ENCODE measurements at regions not wholly inside any gene's neighbourhood (a gene's known extent, or its start where the extent isn't known, plus 50 kb on each side); places are given as distances from the start of the nearest gene placed in this dataset.

DNA sequence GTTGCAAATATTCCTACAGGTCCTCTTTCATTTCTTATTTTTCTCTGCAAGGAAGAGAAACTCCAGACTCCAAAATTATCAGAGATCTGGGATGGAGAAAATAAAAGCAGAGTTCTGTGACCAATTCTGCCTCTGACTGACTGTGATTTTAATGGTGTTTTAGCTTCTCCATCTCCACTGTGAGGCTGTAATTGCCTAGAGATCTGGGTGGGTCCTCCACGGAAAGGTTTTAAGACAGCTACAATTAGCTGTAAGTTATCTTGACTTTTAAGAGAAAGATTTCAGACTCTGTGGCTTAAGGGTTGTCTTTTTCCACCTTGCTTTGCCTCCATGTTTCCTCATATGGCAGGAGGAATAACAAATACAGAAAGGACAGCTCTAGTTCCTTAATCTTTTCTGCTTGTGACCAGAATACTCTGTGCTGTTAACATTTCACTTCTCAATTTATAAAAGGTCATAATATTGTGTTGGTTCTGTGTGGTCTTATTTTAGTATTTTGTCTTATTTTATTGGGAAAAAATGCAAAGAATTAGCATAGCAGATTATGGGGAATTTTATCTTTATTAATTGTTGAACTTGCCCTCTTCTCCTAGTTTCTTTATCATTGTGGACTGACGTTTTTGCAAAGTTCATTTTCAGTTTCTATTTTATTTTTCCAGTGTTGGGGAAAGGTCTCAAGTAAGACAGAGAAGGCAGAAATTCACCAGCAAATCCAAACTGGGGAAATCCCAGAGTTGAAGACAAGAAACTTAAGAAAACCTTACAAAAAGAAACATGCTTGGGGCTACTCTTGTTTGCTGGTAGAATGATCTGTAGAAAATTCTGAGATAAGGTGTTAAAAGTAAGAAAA lies 157.9 kb downstream of the RAP2B start:
- CTCF ChIA-PET, result no interaction called here
- H3K36me3 Mint-ChIP-seq, result no peaks in the 10 kb centered on the region
- no peaks in the 10 kb centered on the region for H3K4me1 Mint-ChIP-seq

DNA sequence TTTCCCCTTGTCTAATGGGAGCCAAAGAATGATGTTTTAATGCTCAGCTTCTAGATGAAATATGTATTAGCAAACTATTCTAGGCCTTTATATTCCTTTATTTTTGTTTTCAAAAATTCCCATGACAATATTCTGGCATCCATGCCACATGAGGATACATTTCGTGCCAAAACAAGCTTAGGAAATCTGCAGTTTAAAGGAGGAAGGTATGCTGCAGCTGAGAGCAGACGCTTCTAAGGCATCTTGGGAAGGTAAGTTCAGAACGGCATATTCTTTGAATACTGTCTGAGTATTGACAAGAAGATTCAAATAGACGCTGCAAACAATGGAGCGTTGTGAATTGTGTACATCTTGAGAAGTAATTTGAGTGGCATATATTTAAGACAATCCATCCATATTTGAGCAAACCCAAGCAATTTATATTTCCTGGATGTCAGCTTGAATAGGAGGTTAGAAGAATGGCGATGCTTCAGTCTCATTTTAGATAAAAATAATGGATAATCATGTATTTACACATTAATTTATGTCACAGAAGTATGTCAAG lies 158.6 kb downstream of the RAP2B start:
- no peak overlapping the region for H3K27ac Mint-ChIP-seq
- ATAC-seq, result no peak
- no peaks in the 10 kb centered on the region for H3K36me3 Mint-ChIP-seq
- H3K9me3 Mint-ChIP-seq, result peaks cover 6% of the 10 kb centered on the region; the same call in 1 of the 2 replicates
- no peaks in the 10 kb centered on the region for H3K4me1 Mint-ChIP-seq
- no peak for DNase-seq (ENCODE audit: low spot score)
- no peak overlapping the region for H3K4me3 Mint-ChIP-seq
- ChIA-PET CTCF (no interaction called here), POLR2A (no interaction called here)
- H3K27me3 Mint-ChIP-seq (ENCODE audit: low read depth), result no peaks in the 10 kb centered on the region
- TF ChIP-seq ZNF219 (CRISPR knock-in tag; IDR thresholded peaks at IDR 0.05; ENCODE audit: borderline replicate concordance) (no peak), ELF4 (CRISPR knock-in tag; IDR thresholded peaks at IDR 0.05; ENCODE audit: low read depth) (no peak), SP1 (CRISPR knock-in tag; conservative IDR thresholded peaks at IDR 0.05) (no peak), JUN (CRISPR knock-in tag; IDR thresholded peaks at IDR 0.05) (no peak)
- TF ChIP-seq, protein P1, sequence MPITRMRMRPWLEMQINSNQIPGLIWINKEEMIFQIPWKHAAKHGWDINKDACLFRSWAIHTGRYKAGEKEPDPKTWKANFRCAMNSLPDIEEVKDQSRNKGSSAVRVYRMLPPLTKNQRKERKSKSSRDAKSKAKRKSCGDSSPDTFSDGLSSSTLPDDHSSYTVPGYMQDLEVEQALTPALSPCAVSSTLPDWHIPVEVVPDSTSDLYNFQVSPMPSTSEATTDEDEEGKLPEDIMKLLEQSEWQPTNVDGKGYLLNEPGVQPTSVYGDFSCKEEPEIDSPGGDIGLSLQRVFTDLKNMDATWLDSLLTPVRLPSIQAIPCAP (CRISPR knock-in tag; IDR thresholded peaks at IDR 0.05), result no peak
- TF ChIP-seq, protein P2, sequence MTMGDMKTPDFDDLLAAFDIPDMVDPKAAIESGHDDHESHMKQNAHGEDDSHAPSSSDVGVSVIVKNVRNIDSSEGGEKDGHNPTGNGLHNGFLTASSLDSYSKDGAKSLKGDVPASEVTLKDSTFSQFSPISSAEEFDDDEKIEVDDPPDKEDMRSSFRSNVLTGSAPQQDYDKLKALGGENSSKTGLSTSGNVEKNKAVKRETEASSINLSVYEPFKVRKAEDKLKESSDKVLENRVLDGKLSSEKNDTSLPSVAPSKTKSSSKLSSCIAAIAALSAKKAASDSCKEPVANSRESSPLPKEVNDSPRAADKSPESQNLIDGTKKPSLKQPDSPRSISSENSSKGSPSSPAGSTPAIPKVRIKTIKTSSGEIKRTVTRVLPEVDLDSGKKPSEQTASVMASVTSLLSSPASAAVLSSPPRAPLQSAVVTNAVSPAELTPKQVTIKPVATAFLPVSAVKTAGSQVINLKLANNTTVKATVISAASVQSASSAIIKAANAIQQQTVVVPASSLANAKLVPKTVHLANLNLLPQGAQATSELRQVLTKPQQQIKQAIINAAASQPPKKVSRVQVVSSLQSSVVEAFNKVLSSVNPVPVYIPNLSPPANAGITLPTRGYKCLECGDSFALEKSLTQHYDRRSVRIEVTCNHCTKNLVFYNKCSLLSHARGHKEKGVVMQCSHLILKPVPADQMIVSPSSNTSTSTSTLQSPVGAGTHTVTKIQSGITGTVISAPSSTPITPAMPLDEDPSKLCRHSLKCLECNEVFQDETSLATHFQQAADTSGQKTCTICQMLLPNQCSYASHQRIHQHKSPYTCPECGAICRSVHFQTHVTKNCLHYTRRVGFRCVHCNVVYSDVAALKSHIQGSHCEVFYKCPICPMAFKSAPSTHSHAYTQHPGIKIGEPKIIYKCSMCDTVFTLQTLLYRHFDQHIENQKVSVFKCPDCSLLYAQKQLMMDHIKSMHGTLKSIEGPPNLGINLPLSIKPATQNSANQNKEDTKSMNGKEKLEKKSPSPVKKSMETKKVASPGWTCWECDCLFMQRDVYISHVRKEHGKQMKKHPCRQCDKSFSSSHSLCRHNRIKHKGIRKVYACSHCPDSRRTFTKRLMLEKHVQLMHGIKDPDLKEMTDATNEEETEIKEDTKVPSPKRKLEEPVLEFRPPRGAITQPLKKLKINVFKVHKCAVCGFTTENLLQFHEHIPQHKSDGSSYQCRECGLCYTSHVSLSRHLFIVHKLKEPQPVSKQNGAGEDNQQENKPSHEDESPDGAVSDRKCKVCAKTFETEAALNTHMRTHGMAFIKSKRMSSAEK (CRISPR knock-in tag; IDR thresholded peaks at IDR 0.05; ENCODE audit: borderline replicate concordance), result no peak

More for the DNA sequence above, 157.9 kb downstream of the RAP2B start:
- H3K27ac Mint-ChIP-seq, result no peak overlapping the region
- POLR2A ChIA-PET, result no interaction called here
- no peak for TF ChIP-seq ZNF232 (CRISPR knock-in tag; IDR thresholded peaks at IDR 0.05)
- TF ChIP-seq MXD4 (CRISPR knock-in tag; IDR thresholded peaks at IDR 0.05; ENCODE audit: borderline replicate concordance), result no peak
- TF ChIP-seq JUN (CRISPR knock-in tag; IDR thresholded peaks at IDR 0.05), result no peak
- TF ChIP-seq ZNF121 (CRISPR knock-in tag; IDR thresholded peaks at IDR 0.05), result no peak
- TF ChIP-seq FOXK1 (CRISPR knock-in tag; IDR thresholded peaks at IDR 0.05), result no peak
- TF ChIP-seq, protein P3, sequence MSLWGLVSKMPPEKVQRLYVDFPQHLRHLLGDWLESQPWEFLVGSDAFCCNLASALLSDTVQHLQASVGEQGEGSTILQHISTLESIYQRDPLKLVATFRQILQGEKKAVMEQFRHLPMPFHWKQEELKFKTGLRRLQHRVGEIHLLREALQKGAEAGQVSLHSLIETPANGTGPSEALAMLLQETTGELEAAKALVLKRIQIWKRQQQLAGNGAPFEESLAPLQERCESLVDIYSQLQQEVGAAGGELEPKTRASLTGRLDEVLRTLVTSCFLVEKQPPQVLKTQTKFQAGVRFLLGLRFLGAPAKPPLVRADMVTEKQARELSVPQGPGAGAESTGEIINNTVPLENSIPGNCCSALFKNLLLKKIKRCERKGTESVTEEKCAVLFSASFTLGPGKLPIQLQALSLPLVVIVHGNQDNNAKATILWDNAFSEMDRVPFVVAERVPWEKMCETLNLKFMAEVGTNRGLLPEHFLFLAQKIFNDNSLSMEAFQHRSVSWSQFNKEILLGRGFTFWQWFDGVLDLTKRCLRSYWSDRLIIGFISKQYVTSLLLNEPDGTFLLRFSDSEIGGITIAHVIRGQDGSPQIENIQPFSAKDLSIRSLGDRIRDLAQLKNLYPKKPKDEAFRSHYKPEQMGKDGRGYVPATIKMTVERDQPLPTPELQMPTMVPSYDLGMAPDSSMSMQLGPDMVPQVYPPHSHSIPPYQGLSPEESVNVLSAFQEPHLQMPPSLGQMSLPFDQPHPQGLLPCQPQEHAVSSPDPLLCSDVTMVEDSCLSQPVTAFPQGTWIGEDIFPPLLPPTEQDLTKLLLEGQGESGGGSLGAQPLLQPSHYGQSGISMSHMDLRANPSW (CRISPR knock-in tag; conservative IDR thresholded peaks at IDR 0.05; ENCODE audit: low read depth), result no peak
- TF ChIP-seq, protein P1 (CRISPR knock-in tag; IDR thresholded peaks at IDR 0.05), result no peak
- no peak for TF ChIP-seq ZNF317 (CRISPR knock-in tag; IDR thresholded peaks at IDR 0.05; ENCODE audit: borderline replicate concordance, low read depth)
- TF ChIP-seq RELA (CRISPR knock-in tag; IDR thresholded peaks at IDR 0.05; ENCODE audit: borderline replicate concordance), result no peak
- no peak for TF ChIP-seq NFYB (CRISPR knock-in tag; conservative IDR thresholded peaks at IDR 0.05; ENCODE audit: low read depth)
- TF ChIP-seq, protein P2 (CRISPR knock-in tag; IDR thresholded peaks at IDR 0.05; ENCODE audit: borderline replicate concordance), result no peak
- no peak for TF ChIP-seq ZBTB21 (CRISPR knock-in tag; IDR thresholded peaks at IDR 0.05; ENCODE audit: borderline replicate concordance)
- TF ChIP-seq, protein P4, sequence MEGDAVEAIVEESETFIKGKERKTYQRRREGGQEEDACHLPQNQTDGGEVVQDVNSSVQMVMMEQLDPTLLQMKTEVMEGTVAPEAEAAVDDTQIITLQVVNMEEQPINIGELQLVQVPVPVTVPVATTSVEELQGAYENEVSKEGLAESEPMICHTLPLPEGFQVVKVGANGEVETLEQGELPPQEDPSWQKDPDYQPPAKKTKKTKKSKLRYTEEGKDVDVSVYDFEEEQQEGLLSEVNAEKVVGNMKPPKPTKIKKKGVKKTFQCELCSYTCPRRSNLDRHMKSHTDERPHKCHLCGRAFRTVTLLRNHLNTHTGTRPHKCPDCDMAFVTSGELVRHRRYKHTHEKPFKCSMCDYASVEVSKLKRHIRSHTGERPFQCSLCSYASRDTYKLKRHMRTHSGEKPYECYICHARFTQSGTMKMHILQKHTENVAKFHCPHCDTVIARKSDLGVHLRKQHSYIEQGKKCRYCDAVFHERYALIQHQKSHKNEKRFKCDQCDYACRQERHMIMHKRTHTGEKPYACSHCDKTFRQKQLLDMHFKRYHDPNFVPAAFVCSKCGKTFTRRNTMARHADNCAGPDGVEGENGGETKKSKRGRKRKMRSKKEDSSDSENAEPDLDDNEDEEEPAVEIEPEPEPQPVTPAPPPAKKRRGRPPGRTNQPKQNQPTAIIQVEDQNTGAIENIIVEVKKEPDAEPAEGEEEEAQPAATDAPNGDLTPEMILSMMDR (IDR thresholded peaks at IDR 0.05), result no peak
- peaks cover 8% of the 10 kb centered on the region for H3K9me3 Mint-ChIP-seq
- ATAC-seq (no peak), DNase-seq (ENCODE audit: low spot score) (no peak)
- H3K27me3 Mint-ChIP-seq (ENCODE audit: low read depth), result no peaks in the 10 kb centered on the region; the same call in 1 of the 2 replicates
- H3K4me3 Mint-ChIP-seq, result no peak overlapping the region

Data from WTC11 (cell line).